Fibroblast of lung (primary cell): ENCODE measurements at regions not wholly inside any gene's neighbourhood (a gene's known extent, or its start where the extent isn't known, plus 50 kb on each side); places are given as distances from the start of the nearest gene placed in this dataset.

ENCODE experiments used
- EZH2 ChIP-seq: IDR thresholded peaks from 2 replicates; pipeline ENCODE4 v1.5.1; 2012; ENCODE audit warnings: low read length, control low read depth, mild to moderate bottlenecking; ENCODE audit errors: missing control alignments
- TF ChIP-seq, protein P1 (sequence below), 2 donors: IDR thresholded peaks in 1 of 2; conservative IDR thresholded peaks in 1 of 2; 1 replicate in 1 of 2; 2 replicates in 1 of 2; pipeline ENCODE4 v1.5.1; 2011 to 2012; ENCODE audit warnings: low read length in 2 of 2, control low read depth in 1 of 2, inconsistent platforms in 1 of 2, low read depth in 1 of 2, mild to moderate bottlenecking in 1 of 2

DNA sequence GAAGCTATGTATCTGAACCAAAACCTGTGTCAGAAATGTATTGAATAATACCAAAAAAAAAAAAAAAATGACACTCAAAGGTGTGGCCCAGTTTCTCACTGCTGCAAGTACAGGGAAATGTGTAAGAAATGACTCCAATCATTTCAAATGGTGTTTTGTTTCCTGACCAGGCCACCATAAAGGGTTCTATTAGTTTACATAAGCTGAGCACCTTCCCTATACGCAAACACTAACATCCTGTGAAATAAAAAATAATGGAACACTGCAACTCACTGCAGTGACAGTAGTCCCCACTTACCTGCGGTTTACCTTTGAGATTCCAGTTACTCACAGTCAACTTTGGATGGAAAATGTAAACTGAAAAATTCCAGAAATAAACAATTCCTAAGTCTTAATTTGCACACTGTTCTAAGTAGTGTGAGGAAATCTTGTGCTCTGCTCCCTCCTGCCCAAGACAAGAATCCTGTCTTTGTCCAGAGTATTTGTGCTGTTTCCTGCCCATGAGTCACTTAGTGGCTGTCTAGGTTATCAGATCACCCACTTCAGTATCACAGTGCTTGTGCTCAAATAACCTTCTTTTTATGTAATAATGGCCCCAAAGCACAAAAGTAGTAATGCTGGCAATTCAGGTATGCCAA, 265.3 kb downstream of the RCHY1 start:
- TF ChIP-seq, protein P1, sequence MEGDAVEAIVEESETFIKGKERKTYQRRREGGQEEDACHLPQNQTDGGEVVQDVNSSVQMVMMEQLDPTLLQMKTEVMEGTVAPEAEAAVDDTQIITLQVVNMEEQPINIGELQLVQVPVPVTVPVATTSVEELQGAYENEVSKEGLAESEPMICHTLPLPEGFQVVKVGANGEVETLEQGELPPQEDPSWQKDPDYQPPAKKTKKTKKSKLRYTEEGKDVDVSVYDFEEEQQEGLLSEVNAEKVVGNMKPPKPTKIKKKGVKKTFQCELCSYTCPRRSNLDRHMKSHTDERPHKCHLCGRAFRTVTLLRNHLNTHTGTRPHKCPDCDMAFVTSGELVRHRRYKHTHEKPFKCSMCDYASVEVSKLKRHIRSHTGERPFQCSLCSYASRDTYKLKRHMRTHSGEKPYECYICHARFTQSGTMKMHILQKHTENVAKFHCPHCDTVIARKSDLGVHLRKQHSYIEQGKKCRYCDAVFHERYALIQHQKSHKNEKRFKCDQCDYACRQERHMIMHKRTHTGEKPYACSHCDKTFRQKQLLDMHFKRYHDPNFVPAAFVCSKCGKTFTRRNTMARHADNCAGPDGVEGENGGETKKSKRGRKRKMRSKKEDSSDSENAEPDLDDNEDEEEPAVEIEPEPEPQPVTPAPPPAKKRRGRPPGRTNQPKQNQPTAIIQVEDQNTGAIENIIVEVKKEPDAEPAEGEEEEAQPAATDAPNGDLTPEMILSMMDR (conservative IDR thresholded peaks at IDR 0.05 in 1 of 2, IDR thresholded peaks at IDR 0.05 in 1 of 2; ENCODE audit: low read depth in 1 of 2, low read length in 2 of 2) = no peak
- no peak for TF ChIP-seq EZH2
